ENCODE measurements at regions not wholly inside any gene's neighbourhood (a gene's known extent, or its start where the extent isn't known, plus 50 kb on each side); places are given as distances from the start of the nearest gene placed in this dataset.

- Mint-ChIP-seq H3K27me3 (ENCODE audit: unreplicated experiment) (no peaks in the 10 kb centered on the region), H3K36me3 (ENCODE audit: unreplicated experiment) (no peaks in the 10 kb centered on the region), H3K27ac (ENCODE audit: unreplicated experiment) (no peak overlapping the region), H3K4me1 (ENCODE audit: unreplicated experiment) (no peaks in the 10 kb centered on the region), H3K9me3 (ENCODE audit: unreplicated experiment) (no peaks in the 10 kb centered on the region), H3K4me3 (ENCODE audit: unreplicated experiment) (no peak overlapping the region)
- DNase-seq (ENCODE audit: extremely low spot score, unreplicated experiment): no peak
- TF ChIP-seq CTCF (IDR thresholded peaks at IDR 0.05): no peak
Measured at GRCh38 chr1:213681788-213682340, 305.9 kb upstream of the PROX1 start.

- no peak for TF ChIP-seq CTCF (IDR thresholded peaks at IDR 0.05)
- Mint-ChIP-seq H3K27ac (ENCODE audit: unreplicated experiment) (no peak overlapping the region), H3K36me3 (ENCODE audit: unreplicated experiment) (no peaks in the 10 kb centered on the region), H3K27me3 (ENCODE audit: unreplicated experiment) (no peaks in the 10 kb centered on the region), H3K4me3 (ENCODE audit: unreplicated experiment) (no peak overlapping the region), H3K9me3 (ENCODE audit: unreplicated experiment) (no peaks in the 10 kb centered on the region), H3K4me1 (ENCODE audit: unreplicated experiment) (no peaks in the 10 kb centered on the region)
- no peak for DNase-seq (ENCODE audit: extremely low spot score, unreplicated experiment)
Measured at GRCh38 chr1:213683529-213683928, 304.2 kb upstream of the PROX1 start.

- Mint-ChIP-seq H3K36me3 (ENCODE audit: unreplicated experiment) (no peaks in the 10 kb centered on the region), H3K27ac (ENCODE audit: unreplicated experiment) (no peak overlapping the region), H3K4me3 (ENCODE audit: unreplicated experiment) (no peak overlapping the region), H3K4me1 (ENCODE audit: unreplicated experiment) (no peaks in the 10 kb centered on the region), H3K27me3 (ENCODE audit: unreplicated experiment) (no peaks in the 10 kb centered on the region), H3K9me3 (ENCODE audit: unreplicated experiment) (no peaks in the 10 kb centered on the region)
- TF ChIP-seq CTCF (IDR thresholded peaks at IDR 0.05): no peak
- DNase-seq (ENCODE audit: extremely low spot score, unreplicated experiment): no peak
Measured at GRCh38 chr1:213684454-213684853, 303.3 kb upstream of the PROX1 start.

- no peaks in the 10 kb centered on the region for H3K27me3 Mint-ChIP-seq (ENCODE audit: unreplicated experiment)
- no peak for DNase-seq (ENCODE audit: extremely low spot score, unreplicated experiment)
- no peaks in the 10 kb centered on the region for H3K4me1 Mint-ChIP-seq (ENCODE audit: unreplicated experiment)
- no peak overlapping the region for H3K4me3 Mint-ChIP-seq (ENCODE audit: unreplicated experiment)
- no peaks in the 10 kb centered on the region for H3K9me3 Mint-ChIP-seq (ENCODE audit: unreplicated experiment)
- H3K36me3 Mint-ChIP-seq (ENCODE audit: unreplicated experiment): no peaks in the 10 kb centered on the region
- TF ChIP-seq CTCF (IDR thresholded peaks at IDR 0.05): no peak
- H3K27ac Mint-ChIP-seq (ENCODE audit: unreplicated experiment): no peak overlapping the region
Measured at GRCh38 chr1:213685992-213686582, 301.7 kb upstream of the PROX1 start.

- no peak overlapping the region for H3K4me3 Mint-ChIP-seq (ENCODE audit: unreplicated experiment)
- no peak for TF ChIP-seq CTCF (IDR thresholded peaks at IDR 0.05)
- no peak for DNase-seq (ENCODE audit: extremely low spot score, unreplicated experiment)
- no peaks in the 10 kb centered on the region for H3K36me3 Mint-ChIP-seq (ENCODE audit: unreplicated experiment)
- no peak overlapping the region for H3K27ac Mint-ChIP-seq (ENCODE audit: unreplicated experiment)
- no peaks in the 10 kb centered on the region for H3K9me3 Mint-ChIP-seq (ENCODE audit: unreplicated experiment)
- H3K4me1 Mint-ChIP-seq (ENCODE audit: unreplicated experiment): no peaks in the 10 kb centered on the region
- H3K27me3 Mint-ChIP-seq (ENCODE audit: unreplicated experiment): no peaks in the 10 kb centered on the region
Measured at GRCh38 chr1:213686983-213687382, 300.8 kb upstream of the PROX1 start.

Measured in osteocyte (in vitro differentiated cells).